ENCODE measurements at regions not wholly inside any gene's neighbourhood (a gene's known extent, or its start where the extent isn't known, plus 50 kb on each side); places are given as distances from the start of the nearest gene placed in this dataset.

- TF ChIP-seq, protein P1, sequence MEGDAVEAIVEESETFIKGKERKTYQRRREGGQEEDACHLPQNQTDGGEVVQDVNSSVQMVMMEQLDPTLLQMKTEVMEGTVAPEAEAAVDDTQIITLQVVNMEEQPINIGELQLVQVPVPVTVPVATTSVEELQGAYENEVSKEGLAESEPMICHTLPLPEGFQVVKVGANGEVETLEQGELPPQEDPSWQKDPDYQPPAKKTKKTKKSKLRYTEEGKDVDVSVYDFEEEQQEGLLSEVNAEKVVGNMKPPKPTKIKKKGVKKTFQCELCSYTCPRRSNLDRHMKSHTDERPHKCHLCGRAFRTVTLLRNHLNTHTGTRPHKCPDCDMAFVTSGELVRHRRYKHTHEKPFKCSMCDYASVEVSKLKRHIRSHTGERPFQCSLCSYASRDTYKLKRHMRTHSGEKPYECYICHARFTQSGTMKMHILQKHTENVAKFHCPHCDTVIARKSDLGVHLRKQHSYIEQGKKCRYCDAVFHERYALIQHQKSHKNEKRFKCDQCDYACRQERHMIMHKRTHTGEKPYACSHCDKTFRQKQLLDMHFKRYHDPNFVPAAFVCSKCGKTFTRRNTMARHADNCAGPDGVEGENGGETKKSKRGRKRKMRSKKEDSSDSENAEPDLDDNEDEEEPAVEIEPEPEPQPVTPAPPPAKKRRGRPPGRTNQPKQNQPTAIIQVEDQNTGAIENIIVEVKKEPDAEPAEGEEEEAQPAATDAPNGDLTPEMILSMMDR (conservative IDR thresholded peaks at IDR 0.05; ENCODE audit: low read depth, low read length), result no peak
- no peak for TF ChIP-seq EZH2phosphoT487 (IDR thresholded peaks at IDR 0.05; ENCODE audit: borderline replicate concordance, low read length)
- no peak for TF ChIP-seq EZH2 (IDR thresholded peaks at IDR 0.05; ENCODE audit: low read length, unreplicated experiment)
These were observed 52.3 kb downstream of the PTPRS start for GRCh38 chr19:5288347-5288739.

Data from PC-3 (cell line).